Subcutaneous abdominal adipose tissue (tissue), 5 donors: ENCODE measurements at regions not wholly inside any gene's neighbourhood (a gene's known extent, or its start where the extent isn't known, plus 50 kb on each side); places are given as distances from the start of the nearest gene placed in this dataset.

Experiments used
- H3K27ac ChIP-seq: one replicate; pipeline ENCODE4 v1.7.0; 2013; ENCODE audit warnings: low read depth, mild to moderate bottlenecking, inconsistent platforms, low read length, moderate library complexity
- H3K27me3 ChIP-seq, 5 donors: one replicate each; pipeline ENCODE4 v1.7.0; 2013; ENCODE audit warnings: low read length in 5 of 5, inconsistent platforms in 1 of 5; ENCODE audit not compliant: control insufficient read depth in 5 of 5, insufficient read depth in 4 of 5
- H3K36me3 ChIP-seq, 5 donors: one replicate each; pipeline ENCODE4 v1.7.0; 2013; ENCODE audit warnings: low read length in 5 of 5; ENCODE audit not compliant: control insufficient read depth in 5 of 5, insufficient read depth in 5 of 5
- H3K4me1 ChIP-seq, 5 donors: one replicate each; pipeline ENCODE4 v1.7.0; 2013; ENCODE audit warnings: low read length in 5 of 5, mild to moderate bottlenecking in 3 of 5, moderate library complexity in 1 of 5; ENCODE audit not compliant: control insufficient read depth in 5 of 5, insufficient read depth in 5 of 5
- H3K4me3 ChIP-seq, 5 donors: one replicate each; pipeline ENCODE4 v1.7.0; 2013; ENCODE audit warnings: low read length in 5 of 5, low read depth in 1 of 5
- H3K9ac ChIP-seq, 5 donors: one replicate each; pipeline ENCODE4 v1.7.0; 2013; ENCODE audit warnings: low read length in 5 of 5, mild to moderate bottlenecking in 4 of 5, moderate library complexity in 3 of 5
- H3K9me3 ChIP-seq, 5 donors: one replicate each; pipeline ENCODE4 v1.7.0; 2013; ENCODE audit warnings: low read length in 5 of 5; ENCODE audit not compliant: control insufficient read depth in 5 of 5
- donor health status: healthy.
- donor health status: healthy.
- donor health status: healthy.
- donor health status: healthy.
- donor health status: healthy.

DNA sequence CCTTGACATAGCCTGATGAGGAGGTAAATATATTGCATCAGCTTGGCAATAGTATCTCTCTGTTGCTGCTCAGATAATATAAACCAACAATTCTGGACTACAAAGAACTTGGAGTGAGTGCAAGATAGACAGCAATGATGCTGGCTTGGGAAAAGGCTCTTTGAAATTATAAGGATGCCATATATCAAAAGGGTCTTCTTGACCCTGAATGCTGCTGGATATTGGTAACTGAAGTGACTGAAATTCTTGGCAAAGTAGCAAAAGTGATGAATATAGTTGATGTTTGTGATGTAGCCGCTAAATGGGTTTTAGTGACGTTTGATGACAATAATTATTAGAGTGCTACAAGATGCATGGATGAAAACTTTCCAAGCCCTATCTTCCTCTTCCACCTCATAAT, 1391.6 kb downstream of the ADGRL3 start:
- H3K4me3 ChIP-seq, result no peak overlapping the region
- no peak overlapping the region for H3K9ac ChIP-seq
- H3K4me1 ChIP-seq, result no peaks in the 10 kb centered on the region
- no peaks in the 10 kb centered on the region for H3K9me3 ChIP-seq
- H3K27me3 ChIP-seq, result no peaks in the 10 kb centered on the region
- no peak overlapping the region for H3K27ac ChIP-seq
- no peaks in the 10 kb centered on the region for H3K36me3 ChIP-seq

DNA sequence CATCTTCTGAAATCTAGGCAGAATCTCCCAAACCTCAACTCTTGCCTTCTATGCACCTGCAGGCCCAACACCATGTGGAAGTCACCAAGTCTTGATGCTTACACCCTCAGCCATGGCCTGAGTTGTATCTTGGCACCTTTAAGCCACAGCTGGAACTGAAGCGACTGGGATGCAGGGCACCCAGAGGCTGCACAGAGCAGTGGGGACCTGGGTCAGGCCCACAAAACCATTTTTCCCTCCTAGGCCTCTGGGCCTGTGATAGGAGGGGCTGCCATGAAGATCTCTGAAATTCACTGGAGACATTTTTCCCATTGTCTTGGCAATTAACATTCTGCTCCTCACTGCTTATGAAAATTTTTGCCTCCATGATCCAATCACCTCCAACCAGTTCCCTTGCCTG, 1388.5 kb downstream of the ADGRL3 start:
- H3K27me3 ChIP-seq, result no peaks in the 10 kb centered on the region
- no peak overlapping the region for H3K9ac ChIP-seq
- H3K4me3 ChIP-seq, result no peak overlapping the region
- H3K9me3 ChIP-seq, result no peaks in the 10 kb centered on the region
- H3K36me3 ChIP-seq, result no peaks in the 10 kb centered on the region
- no peaks in the 10 kb centered on the region for H3K4me1 ChIP-seq
- no peak overlapping the region for H3K27ac ChIP-seq

GRCh38 chr4:62571494-62571893, 1371.4 kb downstream of the ADGRL3 start:
- H3K27me3 ChIP-seq, result no peaks in the 10 kb centered on the region
- no peak overlapping the region for H3K27ac ChIP-seq
- H3K9me3 ChIP-seq, result no peaks in the 10 kb centered on the region
- H3K36me3 ChIP-seq, result no peaks in the 10 kb centered on the region
- H3K4me1 ChIP-seq, result no peaks in the 10 kb centered on the region
- no peak overlapping the region for H3K4me3 ChIP-seq
- H3K9ac ChIP-seq, result no peak overlapping the region

DNA sequence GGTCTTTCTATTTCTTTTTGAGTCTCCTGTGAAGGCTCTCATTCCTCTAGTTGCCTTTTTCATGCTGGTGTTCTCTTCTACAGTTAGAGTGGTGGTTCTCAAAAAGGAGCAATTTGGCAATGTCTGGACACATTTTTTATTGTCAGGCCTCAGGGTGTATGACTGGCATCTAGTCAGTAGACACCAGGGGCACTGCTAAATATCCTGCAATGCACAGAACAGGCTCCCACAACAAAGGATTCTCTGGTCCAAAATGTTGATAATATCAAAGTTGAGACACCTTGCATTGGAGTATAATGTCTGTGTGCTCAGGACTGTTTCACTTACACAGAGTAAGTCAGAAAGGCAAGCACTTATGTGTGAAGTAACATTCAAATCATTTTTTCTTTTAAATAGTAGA, 1360.7 kb downstream of the ADGRL3 start:
- Histone ChIP-seq H3K36me3 (no peaks in the 10 kb centered on the region), H3K9ac (no peak overlapping the region), H3K9me3 (peaks cover 0 to 3% (median 0%) of the 10 kb centered on the region in 5 donors), H3K4me1 (no peaks in the 10 kb centered on the region), H3K27ac (no peak overlapping the region), H3K4me3 (no peak overlapping the region), H3K27me3 (no peaks in the 10 kb centered on the region)

- H3K27ac ChIP-seq, result no peak overlapping the region
Measured at GRCh38 chr4:62550121-62550520, 1350.0 kb downstream of the ADGRL3 start.

DNA sequence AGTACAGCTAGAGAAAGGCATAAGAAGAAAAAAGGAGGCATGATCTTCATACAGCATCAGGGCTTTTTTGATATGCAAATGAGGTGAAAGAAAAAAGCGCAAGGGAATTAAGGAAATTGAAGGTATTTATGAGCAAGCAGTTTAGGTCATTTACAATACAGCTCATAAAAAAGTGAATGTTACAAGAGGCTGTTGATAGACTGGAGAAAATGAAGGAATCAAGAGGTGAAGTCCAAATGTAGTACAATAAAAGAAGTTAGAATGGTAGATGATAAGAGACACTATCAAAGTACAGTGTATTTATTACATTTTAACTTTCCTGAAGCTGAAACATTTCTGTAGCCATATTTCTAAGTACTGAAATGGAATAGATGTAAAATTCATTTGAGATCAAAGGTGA, 1349.5 kb downstream of the ADGRL3 start:
- H3K9me3 ChIP-seq, result no peaks in the 10 kb centered on the region
- no peaks in the 10 kb centered on the region for H3K27me3 ChIP-seq
- no peaks in the 10 kb centered on the region for H3K4me1 ChIP-seq
- H3K36me3 ChIP-seq, result no peaks in the 10 kb centered on the region
- H3K4me3 ChIP-seq, result no peak overlapping the region
- no peak overlapping the region for H3K9ac ChIP-seq
- H3K27ac ChIP-seq, result no peak overlapping the region

More at GRCh38 chr4:62550121-62550520, 1350.0 kb downstream of the ADGRL3 start:
- no peak overlapping the region for H3K9ac ChIP-seq
- H3K4me3 ChIP-seq, result no peak overlapping the region
- no peaks in the 10 kb centered on the region for H3K4me1 ChIP-seq
- H3K27me3 ChIP-seq, result no peaks in the 10 kb centered on the region
- no peaks in the 10 kb centered on the region for H3K36me3 ChIP-seq
- no peaks in the 10 kb centered on the region for H3K9me3 ChIP-seq

- H3K4me1 ChIP-seq, result no peaks in the 10 kb centered on the region
- H3K4me3 ChIP-seq, result no peak overlapping the region
- no peaks in the 10 kb centered on the region for H3K9me3 ChIP-seq
- no peak overlapping the region for H3K27ac ChIP-seq
- no peaks in the 10 kb centered on the region for H3K27me3 ChIP-seq
- H3K9ac ChIP-seq, result no peak overlapping the region
- no peaks in the 10 kb centered on the region for H3K36me3 ChIP-seq
Measured at GRCh38 chr4:62548765-62549164, 1348.6 kb downstream of the ADGRL3 start.

DNA sequence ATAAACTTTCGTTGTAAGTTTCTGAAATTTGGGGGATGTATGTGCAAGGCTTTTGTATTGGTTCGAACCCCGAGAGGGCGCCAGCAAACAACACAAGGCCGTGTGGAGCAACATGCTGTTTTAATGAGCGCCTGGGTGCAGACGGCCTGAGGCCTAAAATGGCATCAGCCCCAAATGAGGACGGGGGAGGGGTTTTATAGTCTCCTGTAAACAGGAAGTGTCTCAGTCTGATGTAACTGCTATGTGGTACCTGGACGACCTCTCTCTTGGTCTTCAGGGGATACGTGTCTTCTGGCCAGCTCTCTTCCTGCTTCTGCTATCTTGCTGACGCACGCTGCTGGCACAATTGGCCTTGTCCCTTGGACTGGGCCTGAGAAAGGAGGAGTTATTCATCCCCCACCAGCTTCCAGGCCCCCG, 1348.0 kb downstream of the ADGRL3 start:
- Histone ChIP-seq H3K4me3 (no peak overlapping the region), H3K4me1 (no peaks in the 10 kb centered on the region), H3K27ac (no peak overlapping the region)

DNA sequence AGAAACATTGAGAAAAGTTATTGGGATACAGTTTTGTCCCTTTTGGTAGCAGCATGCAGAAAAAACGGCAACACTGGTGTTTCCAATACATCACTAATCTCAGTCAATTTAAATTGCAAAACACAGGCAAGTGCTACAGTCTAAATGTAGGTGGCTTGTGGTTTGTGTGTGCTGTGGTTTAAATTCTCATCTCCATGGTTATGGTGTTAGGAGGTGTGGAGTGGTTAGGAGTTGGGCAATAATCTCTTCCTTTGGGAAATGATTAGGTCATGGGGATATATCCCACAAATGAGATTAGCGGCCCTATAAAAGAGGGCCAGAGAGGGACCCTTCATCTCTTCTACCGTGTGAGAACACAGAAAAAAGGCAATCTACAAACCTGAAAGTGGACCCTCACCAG, 1344.3 kb downstream of the ADGRL3 start:
- Histone ChIP-seq H3K9ac (no peak overlapping the region), H3K4me1 (no peaks in the 10 kb centered on the region), H3K27ac (no peak overlapping the region), H3K27me3 (no peaks in the 10 kb centered on the region), H3K36me3 (no peaks in the 10 kb centered on the region), H3K4me3 (no peak overlapping the region), H3K9me3 (peaks cover 0 to 3% (median 0%) of the 10 kb centered on the region in 5 donors)

More for the DNA sequence above, 1348.0 kb downstream of the ADGRL3 start:
- Histone ChIP-seq H3K27me3 (no peaks in the 10 kb centered on the region), H3K9me3 (no peaks in the 10 kb centered on the region), H3K36me3 (no peaks in the 10 kb centered on the region), H3K9ac (no peak overlapping the region)

DNA sequence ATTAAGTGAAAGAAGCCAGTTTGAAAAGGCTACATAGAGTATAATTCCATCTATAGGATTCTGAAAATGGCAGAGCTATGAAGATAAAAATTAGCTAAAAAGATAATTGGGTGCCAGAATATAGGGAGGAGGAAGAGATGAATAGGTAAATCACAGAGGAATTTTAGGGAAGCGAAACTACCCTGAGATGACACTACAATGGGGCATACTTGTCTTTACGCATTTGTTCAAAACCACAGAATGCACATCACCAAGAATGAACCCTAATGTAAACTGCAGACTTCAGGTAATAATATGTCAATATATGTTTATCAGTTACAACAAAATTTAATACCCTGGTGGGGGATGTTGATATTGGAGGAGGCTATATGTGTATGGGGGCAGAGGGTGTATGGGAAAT, 1342.9 kb downstream of the ADGRL3 start:
- Histone ChIP-seq H3K36me3 (no peaks in the 10 kb centered on the region), H3K27me3 (no peaks in the 10 kb centered on the region), H3K9me3 (peaks cover 0 to 8% (median 6%) of the 10 kb centered on the region in 5 donors), H3K9ac (no peak overlapping the region), H3K4me1 (no peaks in the 10 kb centered on the region), H3K27ac (no peak overlapping the region), H3K4me3 (no peak overlapping the region)

DNA sequence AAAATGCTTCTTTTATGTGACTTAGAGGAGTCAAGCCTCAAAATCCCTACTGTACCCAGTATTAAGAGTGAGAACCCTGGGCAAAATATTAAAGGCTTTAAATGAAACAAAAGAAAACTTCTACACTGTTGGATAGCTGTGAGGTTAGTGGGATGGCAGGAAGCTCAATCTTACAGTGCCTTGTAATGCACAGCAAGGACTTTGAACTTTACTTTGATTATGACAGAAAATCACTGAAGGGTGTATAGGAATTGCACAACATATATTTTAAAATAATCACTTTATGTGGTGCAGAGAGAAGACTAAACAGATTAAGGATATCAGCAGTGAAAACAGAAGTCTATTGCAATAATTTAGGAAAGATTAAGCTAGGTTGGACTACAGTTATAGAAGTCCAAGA, 1333.4 kb downstream of the ADGRL3 start:
- no peak overlapping the region for H3K9ac ChIP-seq
- H3K4me3 ChIP-seq, result no peak overlapping the region
- no peaks in the 10 kb centered on the region for H3K27me3 ChIP-seq
- no peaks in the 10 kb centered on the region for H3K4me1 ChIP-seq
- no peaks in the 10 kb centered on the region for H3K36me3 ChIP-seq
- H3K27ac ChIP-seq, result no peak overlapping the region
- peaks cover 0 to 5% (median 2%) of the 10 kb centered on the region in 5 donors for H3K9me3 ChIP-seq
